Suprapubic skin (tissue), 4 donors: ENCODE measurements at regions not wholly inside any gene's neighbourhood (a gene's known extent, or its start where the extent isn't known, plus 50 kb on each side); places are given as distances from the start of the nearest gene placed in this dataset.

Source experiments
- DNase-seq, 2 donors: peaks; one replicate each; pipeline ENCODE4 v3.0.0-alpha.2; 2019; ENCODE audit warnings: low spot score in 2 of 2
- H3K27ac ChIP-seq: fragments of 200-600 bp; sonication (generic); one replicate; pipeline ENCODE4 v1.5.1; 2019
- H3K27me3 ChIP-seq: fragments of 200-600 bp; sonication (generic); one replicate; pipeline ENCODE4 v1.5.1; 2019
- H3K36me3 ChIP-seq: fragments of 200-600 bp; sonication (generic); one replicate; pipeline ENCODE4 v1.5.1; 2019
- H3K4me1 ChIP-seq: fragments of 200-600 bp; sonication (generic); one replicate; pipeline ENCODE4 v1.5.1; 2019
- H3K4me3 ChIP-seq: fragments of 200-600 bp; sonication (generic); one replicate; pipeline ENCODE4 v1.5.1; 2019; ENCODE audit warnings: mild to moderate bottlenecking
- H3K9me3 ChIP-seq: fragments of 200-600 bp; sonication (generic); one replicate; pipeline ENCODE4 v1.5.1; 2019
- CTCF ChIP-seq, 2 donors: fragments of 200-600 bp in 1 of 2; fragments of 450-650 bp in 1 of 2; sonication (generic) in 1 of 2; IDR thresholded peaks; one replicate each; pipeline ENCODE4 v1.5.1; 2016 to 2019; ENCODE audit warnings: antibody characterized with exemption in 2 of 2, mild to moderate bottlenecking in 1 of 2, moderate library complexity in 1 of 2
- EP300 ChIP-seq: sonication (generic); formaldehyde crosslinking; IDR thresholded peaks from one replicate; pipeline ENCODE4 v1.6.1; 2017; ENCODE audit warnings: antibody characterized with exemption
- POLR2A ChIP-seq, 2 donors: fragments of 450-650 bp; IDR thresholded peaks; one replicate each; pipeline ENCODE4 v1.6.1; 2017; ENCODE audit warnings: antibody characterized with exemption in 2 of 2, mild to moderate bottlenecking in 2 of 2, moderate library complexity in 2 of 2
- POLR2AphosphoS5 ChIP-seq, 3 donors: sonication (generic); formaldehyde crosslinking; IDR thresholded peaks; one replicate each; pipeline ENCODE4 v1.6.1; 2017; ENCODE audit warnings: antibody characterized with exemption in 3 of 3
- WGBS: methylation state at CpG from one replicate; pipeline ENCODE4 v1.1.5; 2018; 5-methylcytosine and 5-hydroxymethylcytosine counted together

GRCh38 chr15:26235864-26236263 is 372.7 kb upstream of the ATP10A start:
- Histone ChIP-seq H3K36me3 (no peaks in the 10 kb centered on the region), H3K9me3 (peaks cover 3% of the 10 kb centered on the region), H3K4me1 (no peaks in the 10 kb centered on the region), H3K27ac (no peak overlapping the region), H3K4me3 (no peak overlapping the region), H3K27me3 (peaks cover 6% of the 10 kb centered on the region)
- WGBS, result 28% methylated on average over 3 of the region's 3 CpGs
- no peak for DNase-seq
- TF ChIP-seq CTCF (IDR thresholded peaks at IDR 0.05), result no peak

- 35% methylated on average over 15 of the region's 15 CpGs for WGBS
- H3K4me3 ChIP-seq, result no peak overlapping the region
- no peaks in the 10 kb centered on the region for H3K4me1 ChIP-seq
- peaks cover 3% of the 10 kb centered on the region for H3K9me3 ChIP-seq
- no peak overlapping the region for H3K27ac ChIP-seq
- H3K27me3 ChIP-seq, result peaks cover 6% of the 10 kb centered on the region
- DNase-seq, result no peak
- no peaks in the 10 kb centered on the region for H3K36me3 ChIP-seq
- no peak for TF ChIP-seq EP300
- TF ChIP-seq CTCF (IDR thresholded peaks at IDR 0.05), result no peak
These were observed 372.0 kb upstream of the ATP10A start for GRCh38 chr15:26234976-26235767.

DNA sequence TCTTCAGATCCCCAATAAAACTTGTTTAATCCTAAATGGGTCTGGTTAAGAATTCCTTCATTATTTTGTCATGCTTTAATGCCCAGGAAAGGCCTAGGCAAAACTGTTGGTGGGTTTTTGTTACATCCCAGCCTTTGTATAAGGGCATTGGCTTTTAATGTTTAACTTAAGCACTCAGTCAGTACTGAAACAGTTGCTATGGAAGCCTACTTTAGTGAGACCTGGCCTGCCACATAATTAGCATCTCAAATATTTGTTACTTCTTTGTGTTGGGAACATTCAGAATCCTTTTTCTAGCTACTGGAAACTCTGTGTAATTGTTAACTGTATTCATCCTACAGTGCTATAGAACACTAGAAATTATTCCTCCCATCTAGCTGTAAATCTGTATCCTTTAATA is 369.6 kb upstream of the ATP10A start:
- no peak for DNase-seq
- H3K4me3 ChIP-seq, result no peak overlapping the region
- no peaks in the 10 kb centered on the region for H3K4me1 ChIP-seq
- no peak for TF ChIP-seq EP300
- no peak for TF ChIP-seq CTCF (IDR thresholded peaks at IDR 0.05)
- TF ChIP-seq POLR2A (IDR thresholded peaks at IDR 0.05), result no peak
- TF ChIP-seq POLR2AphosphoS5 (IDR thresholded peaks at IDR 0.05), result no peak
- H3K36me3 ChIP-seq, result no peaks in the 10 kb centered on the region
- no peaks in the 10 kb centered on the region for H3K9me3 ChIP-seq
- no peak overlapping the region for H3K27ac ChIP-seq
- H3K27me3 ChIP-seq, result peaks cover 6% of the 10 kb centered on the region

DNA sequence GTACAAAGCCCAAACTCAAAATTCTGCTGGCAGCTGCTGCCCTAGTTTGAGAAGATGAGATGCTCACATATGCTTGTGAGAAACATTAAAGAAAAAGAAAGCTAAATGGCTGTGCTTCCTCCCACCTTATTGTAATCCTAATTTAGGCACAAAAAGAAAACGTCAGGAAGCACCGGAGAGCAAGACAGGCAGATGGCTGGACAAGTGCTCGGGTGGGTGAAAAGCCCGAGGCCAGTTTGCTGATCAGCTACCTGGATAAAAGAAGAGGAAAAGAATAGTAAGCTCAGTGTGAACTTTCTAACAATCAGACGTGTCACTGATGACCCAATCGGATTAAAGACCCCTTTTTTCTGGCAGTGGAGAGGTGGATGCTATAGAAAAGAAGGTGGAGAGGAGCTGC is 368.0 kb upstream of the ATP10A start:
- Histone ChIP-seq H3K4me3 (no peak overlapping the region), H3K4me1 (no peaks in the 10 kb centered on the region), H3K36me3 (no peaks in the 10 kb centered on the region), H3K27me3 (peaks cover 6% of the 10 kb centered on the region), H3K27ac (no peak overlapping the region), H3K9me3 (no peaks in the 10 kb centered on the region)
- DNase-seq, result no peak
- TF ChIP-seq EP300, result no peak
- TF ChIP-seq POLR2AphosphoS5 (IDR thresholded peaks at IDR 0.05), result no peak
- no peak for TF ChIP-seq POLR2A (IDR thresholded peaks at IDR 0.05)
- no peak for TF ChIP-seq CTCF (IDR thresholded peaks at IDR 0.05)
- 68% methylated on average over 6 of the region's 6 CpGs for WGBS

- WGBS, result 85% methylated on average over 2 of the region's 2 CpGs
- Histone ChIP-seq H3K4me3 (no peak overlapping the region), H3K4me1 (no peaks in the 10 kb centered on the region), H3K36me3 (no peaks in the 10 kb centered on the region), H3K9me3 (no peaks in the 10 kb centered on the region), H3K27ac (no peak overlapping the region), H3K27me3 (no peaks in the 10 kb centered on the region)
- TF ChIP-seq POLR2A (IDR thresholded peaks at IDR 0.05) (no peak), POLR2AphosphoS5 (IDR thresholded peaks at IDR 0.05) (no peak), CTCF (IDR thresholded peaks at IDR 0.05) (no peak)
- DNase-seq, result no peak
These were observed 361.1 kb upstream of the ATP10A start for GRCh38 chr15:26224266-26224665.
